Spleen (tissue), 11 donors: ENCODE measurements at regions not wholly inside any gene's neighbourhood (a gene's known extent, or its start where the extent isn't known, plus 50 kb on each side); places are given as distances from the start of the nearest gene placed in this dataset.

Experiments
- DNase-seq: peaks from one replicate; pipeline ENCODE4 v3.0.0-alpha.2; 2020
- H3K27ac ChIP-seq, 8 donors: fragments of 200-600 bp; sonication (generic) in 7 of 8; 1 replicate in 4 of 8; 2 replicates in 4 of 8; pipeline versions ENCODE4 v1.5.0 to v1.8.0; 2016 to 2021; ENCODE audit warnings: inconsistent platforms in 4 of 8, mild to moderate bottlenecking in 4 of 8, moderate library complexity in 1 of 8
- H3K27me3 ChIP-seq, 7 donors: fragments of 200-600 bp; sonication (generic) in 6 of 7; replicated peaks in 1 of 7; 1 replicate in 4 of 7; 2 replicates in 3 of 7; pipeline versions ENCODE4 v1.5.0 to v1.8.0; 2016 to 2021; ENCODE audit warnings: inconsistent platforms in 3 of 7, mild to moderate bottlenecking in 1 of 7
- H3K36me3 ChIP-seq, 6 donors: fragments of 200-600 bp; sonication (generic) in 5 of 6; 1 replicate in 4 of 6; 2 replicates in 2 of 6; pipeline versions ENCODE4 v1.5.0 to v1.8.0; 2016 to 2021; ENCODE audit warnings: inconsistent platforms in 2 of 6
- H3K4me1 ChIP-seq, 6 donors: fragments of 200-600 bp; sonication (generic) in 5 of 6; 1 replicate in 3 of 6; 2 replicates in 3 of 6; pipeline versions ENCODE4 v1.5.0 to v1.8.0; 2016 to 2021; ENCODE audit warnings: inconsistent platforms in 3 of 6
- H3K4me3 ChIP-seq, 8 donors: fragments of 200-600 bp; sonication (generic) in 7 of 8; 1 replicate in 4 of 8; 2 replicates in 4 of 8; pipeline versions ENCODE4 v1.5.0 to v1.8.0; 2016 to 2021; ENCODE audit warnings: inconsistent platforms in 4 of 8, mild to moderate bottlenecking in 4 of 8, moderate library complexity in 2 of 8
- H3K9me3 ChIP-seq, 8 donors: fragments of 200-600 bp; sonication (generic) in 7 of 8; 1 replicate in 4 of 8; 2 replicates in 4 of 8; pipeline versions ENCODE4 v1.5.0 to v1.8.0; 2016 to 2021; ENCODE audit warnings: inconsistent platforms in 4 of 8
- POLR2A ChIP-seq, 3 donors: fragments of 450-650 bp; IDR thresholded peaks; one replicate each; pipeline ENCODE4 v1.5.1; 2017; ENCODE audit warnings: antibody characterized with exemption in 3 of 3, mild to moderate bottlenecking in 1 of 3
- POLR2AphosphoS5 ChIP-seq, 3 donors: sonication (generic); formaldehyde crosslinking; IDR thresholded peaks; one replicate each; pipeline ENCODE4 v1.5.1; 2017; ENCODE audit warnings: antibody characterized with exemption in 3 of 3
- WGBS, 5 donors: extraction: QIAGEN DNeasy Blood & Tissue Kit in 3 of 5; methylation state at CpG; one replicate each; pipeline versions ENCODE4 v1.1.5 to v1.1.7; 2013 to 2018; 5-methylcytosine and 5-hydroxymethylcytosine counted together
- intact Hi-C: fragments of 100-400 bp; cut with DNase I; formaldehyde crosslinking; loops from one replicate; pipeline ENCODE4 v1.15.0; 2023; ENCODE audit warnings: low total_unique reads
- TF ChIP-seq, protein P1 (sequence below), 11 experiments: fragments of 200-600 bp in 7 of 11; fragments of 450-650 bp in 4 of 11; sonication (generic) in 4 of 11; IDR thresholded peaks in 8 of 11; conservative IDR thresholded peaks in 3 of 11; 1 replicate in 7 of 11; 2 replicates in 4 of 11; pipeline versions ENCODE4 v1.4.0 to v1.8.0; 2016 to 2021; ENCODE audit warnings: antibody characterized with exemption in 11 of 11, inconsistent platforms in 4 of 11, mild to moderate bottlenecking in 1 of 11
- donor health status: healthy with polysubstance abuse.
- donor health status: DM: no; HTN: no; CAD: no; lungs with moderate emphysema.
- donor health status: DM: no; HTN: no; CAD: no.
- donor health status: Bipolar disorder and iron deficiency.
- donor health status: healthy.
- donor health status: DM: no; HTN: no; CAD: no.
- donor health status: DM: yes; HTN: yes; CAD: no.

DNA sequence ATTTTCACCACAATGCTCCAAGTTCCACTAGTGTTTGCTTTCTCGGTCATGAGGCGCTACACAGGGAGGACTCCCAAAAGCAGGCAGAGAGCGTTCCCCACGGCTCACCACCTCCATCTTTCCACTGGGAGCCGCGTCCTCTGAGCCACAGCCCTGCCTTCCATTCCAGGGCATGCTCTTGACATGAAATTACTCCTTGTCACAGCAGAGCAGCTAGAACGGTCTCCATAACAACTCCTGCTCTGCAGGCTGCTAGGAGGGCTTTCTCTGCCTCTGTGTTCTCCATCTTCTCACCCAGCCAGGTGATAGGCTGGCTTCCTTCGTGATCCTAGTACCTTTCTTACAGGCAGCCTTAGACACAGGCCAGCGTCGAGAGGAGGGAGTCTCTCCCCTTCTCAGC is 171.8 kb upstream of the UBL3 start:
- no peak for DNase-seq
- WGBS, 5 donors = 87 to 93% (median 89%) methylated on average over 10 of the region's 10 CpGs
- intact Hi-C loops = no loop called here
- Histone ChIP-seq H3K27me3 (peaks cover 0 to 9% (median 0%) of the 10 kb centered on the region in 7 donors), H3K4me1 (no peaks in the 10 kb centered on the region), H3K4me3 (no peak overlapping the region), H3K9me3 (no peaks in the 10 kb centered on the region), H3K27ac (no peak overlapping the region), H3K36me3 (no peaks in the 10 kb centered on the region)
- TF ChIP-seq POLR2AphosphoS5 (IDR thresholded peaks at IDR 0.05) = no peak
- no peak for TF ChIP-seq POLR2A (IDR thresholded peaks at IDR 0.05)

DNA sequence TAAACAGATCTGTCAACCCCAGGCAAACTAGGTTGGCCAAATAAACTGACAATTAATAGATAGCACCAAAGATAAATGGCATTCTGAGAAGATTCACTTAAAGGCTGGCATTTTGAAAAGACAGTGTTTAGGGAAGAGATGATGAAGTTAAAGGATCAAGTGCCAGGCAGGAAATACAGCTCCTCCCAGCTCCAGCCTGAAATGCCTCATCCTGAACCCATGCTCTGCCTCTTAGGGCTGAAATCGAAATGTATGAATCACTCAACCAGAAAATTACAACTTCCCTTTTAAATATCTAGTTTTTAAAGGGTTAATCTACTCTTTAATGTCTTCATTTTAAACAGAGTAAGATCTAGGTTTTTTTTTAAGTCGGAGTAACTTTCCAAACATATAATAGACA is 171.2 kb upstream of the UBL3 start:
- peaks cover 0 to 9% (median 0%) of the 10 kb centered on the region in 7 donors for H3K27me3 ChIP-seq
- DNase-seq = no peak
- H3K27ac ChIP-seq = no peak overlapping the region
- H3K9me3 ChIP-seq = no peaks in the 10 kb centered on the region
- WGBS, 5 donors = 63 to 67% (median 65%) methylated on average over 2 of the region's 2 CpGs
- TF ChIP-seq POLR2A (IDR thresholded peaks at IDR 0.05) = no peak
- TF ChIP-seq, protein P1, sequence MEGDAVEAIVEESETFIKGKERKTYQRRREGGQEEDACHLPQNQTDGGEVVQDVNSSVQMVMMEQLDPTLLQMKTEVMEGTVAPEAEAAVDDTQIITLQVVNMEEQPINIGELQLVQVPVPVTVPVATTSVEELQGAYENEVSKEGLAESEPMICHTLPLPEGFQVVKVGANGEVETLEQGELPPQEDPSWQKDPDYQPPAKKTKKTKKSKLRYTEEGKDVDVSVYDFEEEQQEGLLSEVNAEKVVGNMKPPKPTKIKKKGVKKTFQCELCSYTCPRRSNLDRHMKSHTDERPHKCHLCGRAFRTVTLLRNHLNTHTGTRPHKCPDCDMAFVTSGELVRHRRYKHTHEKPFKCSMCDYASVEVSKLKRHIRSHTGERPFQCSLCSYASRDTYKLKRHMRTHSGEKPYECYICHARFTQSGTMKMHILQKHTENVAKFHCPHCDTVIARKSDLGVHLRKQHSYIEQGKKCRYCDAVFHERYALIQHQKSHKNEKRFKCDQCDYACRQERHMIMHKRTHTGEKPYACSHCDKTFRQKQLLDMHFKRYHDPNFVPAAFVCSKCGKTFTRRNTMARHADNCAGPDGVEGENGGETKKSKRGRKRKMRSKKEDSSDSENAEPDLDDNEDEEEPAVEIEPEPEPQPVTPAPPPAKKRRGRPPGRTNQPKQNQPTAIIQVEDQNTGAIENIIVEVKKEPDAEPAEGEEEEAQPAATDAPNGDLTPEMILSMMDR (IDR thresholded peaks at IDR 0.05 in 8 of 11, conservative IDR thresholded peaks at IDR 0.05 in 3 of 11) = no peak
- no peak for TF ChIP-seq POLR2AphosphoS5 (IDR thresholded peaks at IDR 0.05)
- no peak overlapping the region for H3K4me3 ChIP-seq
- no peaks in the 10 kb centered on the region for H3K4me1 ChIP-seq
- no peaks in the 10 kb centered on the region for H3K36me3 ChIP-seq
- intact Hi-C loops = no loop called here

DNA sequence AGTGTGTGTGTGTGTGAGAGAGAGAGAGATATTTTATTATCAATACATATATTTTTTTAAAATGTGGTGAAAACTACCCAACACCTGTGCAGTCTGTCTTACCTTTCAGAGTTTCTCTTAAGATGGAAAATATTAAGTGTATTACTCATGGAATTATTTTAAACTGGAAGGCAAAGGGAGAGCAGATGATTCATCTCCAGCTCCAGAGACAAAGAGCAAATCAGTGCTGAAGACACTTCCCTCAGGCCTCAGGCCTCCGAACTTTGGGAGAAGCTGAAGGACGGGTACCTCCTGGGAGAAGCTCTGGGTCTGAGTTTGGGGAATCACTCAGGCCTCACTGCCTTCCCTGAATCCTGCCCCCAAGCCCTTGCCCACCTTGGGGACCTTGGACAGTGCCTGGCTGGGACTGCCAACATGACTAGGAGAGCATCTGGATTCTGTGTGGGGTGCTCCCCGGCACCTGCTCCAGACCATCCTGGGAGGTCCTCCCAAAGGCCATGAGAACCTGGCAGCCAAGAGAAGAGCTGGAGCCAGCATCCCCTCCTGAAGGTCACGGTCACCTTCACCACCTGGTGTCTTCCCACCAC is 170.4 kb upstream of the UBL3 start:
- no peak overlapping the region for H3K4me3 ChIP-seq
- WGBS, 5 donors = 79 to 94% (median 88%) methylated on average over 4 of the region's 4 CpGs
- peaks cover 0 to 9% (median 0%) of the 10 kb centered on the region in 7 donors for H3K27me3 ChIP-seq
- H3K36me3 ChIP-seq = no peaks in the 10 kb centered on the region
- no peak for TF ChIP-seq POLR2AphosphoS5 (IDR thresholded peaks at IDR 0.05)
- TF ChIP-seq, protein P1 (IDR thresholded peaks at IDR 0.05 in 8 of 11, conservative IDR thresholded peaks at IDR 0.05 in 3 of 11) = no peak
- intact Hi-C loops = no loop called here
- no peak for DNase-seq
- H3K4me1 ChIP-seq = no peaks in the 10 kb centered on the region
- H3K27ac ChIP-seq = no peak overlapping the region
- no peaks in the 10 kb centered on the region for H3K9me3 ChIP-seq

DNA sequence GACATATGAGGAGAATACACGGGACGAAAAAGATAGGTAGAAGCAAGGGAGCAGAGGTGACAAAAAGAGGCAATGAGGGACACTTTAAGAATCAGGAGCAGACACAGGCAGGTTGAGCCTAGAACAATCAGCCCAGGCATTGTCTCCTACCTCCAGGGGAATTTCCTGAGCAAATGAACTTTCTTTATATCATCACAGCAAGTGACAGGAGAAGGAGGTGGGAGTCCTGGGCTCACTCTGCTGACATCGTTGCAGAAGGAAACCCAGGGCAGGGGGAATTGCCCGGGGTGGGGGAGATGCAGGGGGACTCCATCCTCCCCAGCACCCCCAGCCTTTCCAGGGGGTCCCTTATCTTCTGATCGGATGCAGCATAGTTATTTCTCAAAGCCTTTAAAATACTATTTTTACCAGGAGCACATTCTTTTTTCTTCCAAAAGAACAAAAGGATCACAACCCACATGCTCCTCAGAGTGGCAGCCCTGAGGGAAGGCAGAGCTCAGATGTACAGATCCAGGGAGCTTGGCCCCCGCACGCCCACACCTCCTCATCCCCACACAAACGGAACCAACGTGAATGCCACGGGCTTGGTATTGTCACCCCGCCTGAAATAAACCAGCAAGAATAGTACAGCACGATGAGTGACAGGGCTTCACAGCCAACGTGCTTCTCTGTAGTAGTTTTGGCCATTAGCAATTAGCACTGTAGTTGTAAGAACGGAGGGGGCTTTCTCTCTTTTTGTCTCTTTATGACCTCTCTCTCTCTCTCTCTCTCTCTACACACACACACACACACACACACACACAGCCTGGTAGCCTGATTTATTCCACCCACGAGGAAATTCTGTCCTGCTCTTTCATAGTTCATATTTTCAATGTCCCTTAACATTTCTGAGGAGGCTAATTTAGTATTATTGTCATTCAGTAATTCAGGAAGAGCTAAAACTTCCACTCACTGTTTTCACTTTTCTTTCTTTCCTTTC is 169.5 kb upstream of the UBL3 start:
- Histone ChIP-seq H3K27ac (no peak overlapping the region), H3K4me1 (no peaks in the 10 kb centered on the region), H3K9me3 (no peaks in the 10 kb centered on the region), H3K36me3 (no peaks in the 10 kb centered on the region), H3K27me3 (peaks cover 0 to 9% (median 0%) of the 10 kb centered on the region in 7 donors), H3K4me3 (no peak overlapping the region)
- DNase-seq = no peak
- WGBS, 5 donors = 63 to 72% (median 68%) methylated on average over 15 of the region's 15 CpGs
- TF ChIP-seq POLR2AphosphoS5 (IDR thresholded peaks at IDR 0.05) = no peak
- TF ChIP-seq, protein P1 (IDR thresholded peaks at IDR 0.05 in 8 of 11, conservative IDR thresholded peaks at IDR 0.05 in 3 of 11) = no peak
- no peak for TF ChIP-seq POLR2A (IDR thresholded peaks at IDR 0.05)
- intact Hi-C loops = no loop called here
